PC-9 (cell line): ENCODE measurements at regions not wholly inside any gene's neighbourhood (a gene's known extent, or its start where the extent isn't known, plus 50 kb on each side); places are given as distances from the start of the nearest gene placed in this dataset.

Experiments
- EZH2 ChIP-seq: fragments of 200-600 bp; sonication (generic); IDR thresholded peaks from 2 replicates; pipeline ENCODE4 v1.8.0; 2017; ENCODE audit warnings: antibody characterized with exemption, low read depth
- TF ChIP-seq, protein P1 (sequence below): fragments of 200-600 bp; sonication (generic); conservative IDR thresholded peaks from 2 replicates; pipeline ENCODE4 v1.6.1; 2017; ENCODE audit warnings: mixed run types, antibody characterized with exemption, mild to moderate bottlenecking, moderate library complexity

DNA sequence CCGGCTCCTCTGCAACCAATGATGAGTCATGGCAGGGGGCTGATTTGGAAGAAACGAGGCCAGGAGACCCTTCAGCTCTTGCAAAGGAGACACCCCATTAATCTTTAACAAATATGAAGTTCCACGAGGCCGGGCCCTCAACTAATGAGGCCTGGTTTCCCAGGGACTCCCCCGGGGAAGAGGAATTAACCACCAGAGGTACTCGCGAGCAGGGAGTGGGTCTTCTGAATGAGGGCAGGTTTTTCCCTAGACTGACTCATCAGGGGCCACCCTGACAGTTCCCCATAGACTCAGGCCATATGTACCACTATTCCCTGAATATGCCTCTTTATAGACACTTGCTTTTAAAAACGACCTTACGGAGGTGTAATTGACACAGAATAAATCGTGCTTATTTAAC is 150.7 kb upstream of the LHX5 start:
- TF ChIP-seq, protein P1, sequence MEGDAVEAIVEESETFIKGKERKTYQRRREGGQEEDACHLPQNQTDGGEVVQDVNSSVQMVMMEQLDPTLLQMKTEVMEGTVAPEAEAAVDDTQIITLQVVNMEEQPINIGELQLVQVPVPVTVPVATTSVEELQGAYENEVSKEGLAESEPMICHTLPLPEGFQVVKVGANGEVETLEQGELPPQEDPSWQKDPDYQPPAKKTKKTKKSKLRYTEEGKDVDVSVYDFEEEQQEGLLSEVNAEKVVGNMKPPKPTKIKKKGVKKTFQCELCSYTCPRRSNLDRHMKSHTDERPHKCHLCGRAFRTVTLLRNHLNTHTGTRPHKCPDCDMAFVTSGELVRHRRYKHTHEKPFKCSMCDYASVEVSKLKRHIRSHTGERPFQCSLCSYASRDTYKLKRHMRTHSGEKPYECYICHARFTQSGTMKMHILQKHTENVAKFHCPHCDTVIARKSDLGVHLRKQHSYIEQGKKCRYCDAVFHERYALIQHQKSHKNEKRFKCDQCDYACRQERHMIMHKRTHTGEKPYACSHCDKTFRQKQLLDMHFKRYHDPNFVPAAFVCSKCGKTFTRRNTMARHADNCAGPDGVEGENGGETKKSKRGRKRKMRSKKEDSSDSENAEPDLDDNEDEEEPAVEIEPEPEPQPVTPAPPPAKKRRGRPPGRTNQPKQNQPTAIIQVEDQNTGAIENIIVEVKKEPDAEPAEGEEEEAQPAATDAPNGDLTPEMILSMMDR: no peak
- no peak for TF ChIP-seq EZH2
